BJ (cell line): ENCODE measurements at regions not wholly inside any gene's neighbourhood (a gene's known extent, or its start where the extent isn't known, plus 50 kb on each side); places are given as distances from the start of the nearest gene placed in this dataset.
"Not testable (repeated sequence)": the region's sequence is repeated elsewhere in the genome, so short reads cannot be mapped to it uniquely, and the experiment has no call there.

Experiments
- CTCF ChIA-PET: fragments of 350-600 bp; formaldehyde crosslinking; extraction: SDS; loops from one replicate; lab custom pipeline; 2021; ENCODE audit warnings: antibody characterized with exemption, inconsistent platforms; lab: Yijun Ruan, JAX
- POLR2A ChIA-PET: fragments of 300-600 bp; sonication (Branson Sonifier 250); formaldehyde crosslinking; extraction: SDS; loops from one replicate; lab custom pipeline; 2021; ENCODE audit warnings: antibody characterized with exemption; lab: Charles Lee
- DNase-seq: peaks from one replicate; pipeline ENCODE4 v3.0.0-alpha.2; 2011; ENCODE audit warnings: low read depth
- H3K27me3 ChIP-seq: 2 replicates; pipeline ENCODE4 v1.6.0; 2011; ENCODE audit warnings: low read length; ENCODE audit not compliant: control insufficient read depth, insufficient read depth
- H3K36me3 ChIP-seq: 2 replicates; pipeline ENCODE4 v1.5.1; 2011; ENCODE audit warnings: low read length; ENCODE audit not compliant: control insufficient read depth, insufficient read depth
- H3K4me3 ChIP-seq: 2 replicates; pipeline ENCODE4 v1.5.1; 2011; ENCODE audit warnings: low read depth, mild to moderate bottlenecking, control low read depth, low read length
- CTCF ChIP-seq: IDR thresholded peaks from 2 replicates; pipeline ENCODE4 v1.5.1; 2011; ENCODE audit warnings: low read depth, mild to moderate bottlenecking, control low read depth, inconsistent platforms, low read length, moderate library complexity; ENCODE audit not compliant: insufficient read depth

DNA sequence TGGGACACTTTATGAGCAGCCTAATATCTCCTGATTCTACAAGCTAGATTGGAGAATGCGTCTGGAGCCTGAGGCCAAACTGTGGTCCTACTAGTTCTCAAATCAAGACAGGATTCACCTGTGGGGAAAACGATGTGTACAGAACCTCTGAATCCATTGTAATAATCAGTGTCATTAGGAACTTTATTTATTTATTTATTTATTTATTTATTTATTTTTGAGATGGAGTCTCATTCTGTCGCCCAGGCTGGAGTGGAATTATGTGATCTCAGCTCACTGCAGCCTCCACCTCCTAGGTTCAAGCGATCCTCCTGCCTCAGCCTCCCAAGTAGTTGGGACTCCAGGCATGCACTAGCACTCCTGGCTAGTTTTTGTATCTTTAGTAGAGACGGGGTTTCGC lies 52.6 kb upstream of the KIF26B start:
- CTCF ChIA-PET: not testable (repeated sequence)

DNA sequence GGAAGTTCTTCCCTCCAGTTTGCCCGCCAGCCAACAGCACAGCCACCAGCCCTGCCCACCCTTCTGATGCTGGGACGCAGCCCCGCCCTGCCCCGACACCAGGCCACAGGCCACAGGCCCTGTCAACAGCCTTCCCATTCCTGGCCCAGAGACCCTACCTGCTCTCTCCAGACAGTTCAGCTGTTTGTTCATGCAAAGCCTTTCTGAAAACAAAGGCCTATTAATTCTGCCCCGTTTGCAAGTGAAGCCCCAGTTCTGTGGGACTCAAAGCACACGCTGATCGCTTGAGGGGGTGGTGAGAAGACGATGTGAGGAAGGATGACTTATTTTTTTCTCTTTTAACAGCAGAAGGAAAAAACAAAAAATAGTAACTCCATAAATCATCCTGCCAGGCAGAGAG lies 55.4 kb upstream of the KIF26B start:
- CTCF ChIA-PET: no interaction called here
- Histone ChIP-seq H3K4me3 (no peak overlapping the region), H3K27me3 (no peaks in the 10 kb centered on the region), H3K36me3 (no peaks in the 10 kb centered on the region)
- no peak for DNase-seq
- TF ChIP-seq CTCF: no peak
- POLR2A ChIA-PET: no interaction called here

More for the DNA sequence above, 52.6 kb upstream of the KIF26B start:
- H3K27me3 ChIP-seq, H3K4me3 ChIP-seq, DNase-seq, POLR2A ChIA-PET, H3K36me3 ChIP-seq: not testable (repeated sequence)

DNA sequence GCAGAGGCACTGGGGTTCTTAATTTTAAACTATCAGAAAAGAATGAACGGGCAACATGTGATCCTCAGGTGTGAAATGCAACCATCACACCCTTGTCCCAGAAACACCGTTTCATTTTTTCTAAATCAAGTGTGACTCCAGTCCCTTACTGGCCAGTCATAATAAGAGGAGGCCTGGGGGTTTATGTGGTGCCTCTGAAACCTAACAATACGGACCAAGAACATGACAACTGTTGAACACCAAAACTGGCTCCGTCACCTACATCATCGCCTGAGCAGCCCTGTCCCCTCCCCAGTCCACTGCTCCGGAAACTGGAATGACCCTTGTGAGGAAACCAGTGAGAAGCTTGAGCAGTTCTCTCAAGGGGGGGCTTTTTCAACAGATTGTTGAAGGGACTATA lies 55.9 kb upstream of the KIF26B start:
- H3K4me3 ChIP-seq: no peak overlapping the region
- no peak for DNase-seq
- no peaks in the 10 kb centered on the region for H3K27me3 ChIP-seq
- H3K36me3 ChIP-seq: no peaks in the 10 kb centered on the region
- ChIA-PET POLR2A (no interaction called here), CTCF (no interaction called here)
- TF ChIP-seq CTCF: no peak

- CTCF ChIA-PET: interaction anchor here (0.6 to 1.5 kb wide), 3 partner anchors 13 to 694 kb away, joined by 3 to 4 read pairs (median 3); no protein-coding TSS in a partner anchor
- no peak for TF ChIP-seq CTCF
- Histone ChIP-seq H3K27me3 (no peaks in the 10 kb centered on the region), H3K4me3 (no peak overlapping the region), H3K36me3 (no peaks in the 10 kb centered on the region)
- DNase-seq: no peak
- POLR2A ChIA-PET: no interaction called here
Measured at GRCh38 chr1:245096311-245097066, 58.3 kb upstream of the KIF26B start.

GRCh38 chr1:245095903-245096302 lies 58.9 kb upstream of the KIF26B start:
- no peak overlapping the region for H3K4me3 ChIP-seq
- DNase-seq: no peak
- ChIA-PET CTCF (interaction anchor here (1.1 to 1.5 kb wide), 2 partner anchors 14 to 21 kb away, joined by 3 to 4 read pairs; no protein-coding TSS in a partner anchor), POLR2A (no interaction called here)
- H3K36me3 ChIP-seq: no peaks in the 10 kb centered on the region
- TF ChIP-seq CTCF: no peak
- H3K27me3 ChIP-seq: no peaks in the 10 kb centered on the region
